ENCODE measurements at regions not wholly inside any gene's neighbourhood (a gene's known extent, or its start where the extent isn't known, plus 50 kb on each side); places are given as distances from the start of the nearest gene placed in this dataset.

GRCh38 chrX:99761731-99762130 is 648.3 kb downstream of the PCDH19 start:
- ATAC-seq = no peak
- DNase-seq = no peak
- Histone ChIP-seq H3K27me3 (ENCODE audit: low read length) (no peaks in the 10 kb centered on the region), H3K36me3 (ENCODE audit: low read depth, low read length) (no peaks in the 10 kb centered on the region), H3K4me3 (ENCODE audit: low read length) (no peak overlapping the region), H3K79me2 (ENCODE audit: low read length) (no peaks in the 10 kb centered on the region), H3K4me1 (ENCODE audit: insufficient read depth, low read length) (no peaks in the 10 kb centered on the region), H4K20me1 (ENCODE audit: low read length) (no peaks in the 10 kb centered on the region), H3K27ac (ENCODE audit: low read length) (no peak overlapping the region), H3K9me3 (ENCODE audit: low read length) (no peaks in the 10 kb centered on the region), H3K9ac (ENCODE audit: low read length) (no peak overlapping the region), H3K4me2 (ENCODE audit: low read length) (no peak overlapping the region), H2AFZ (ENCODE audit: low read length) (no peak overlapping the region), H3K9me2 (replicated peaks; ENCODE audit: low read length) (no peaks in the 10 kb centered on the region), H3F3A (ENCODE audit: low read length, unreplicated experiment) (no peaks in the 10 kb centered on the region)
- TF ChIP-seq EZH2 (IDR thresholded peaks at IDR 0.05; ENCODE audit: low read length, unreplicated experiment) = no peak
- TF ChIP-seq EZH2phosphoT487 (IDR thresholded peaks at IDR 0.05; ENCODE audit: borderline replicate concordance, low read length) = no peak
- no TSS peak for BruUV-seq (replicated peaks)
- ChIA-PET CTCF (no interaction called here), POLR2A (ENCODE audit: unreplicated experiment) (no interaction called here)
- intact Hi-C loops (cut with micrococcal nuclease) = no loop called here

- intact Hi-C loops (cut with micrococcal nuclease) = no loop called here
- H3K9me2 ChIP-seq (replicated peaks; ENCODE audit: low read length) = no peaks in the 10 kb centered on the region
- H3K27me3 ChIP-seq (ENCODE audit: low read length) = no peaks in the 10 kb centered on the region
- ChIA-PET POLR2A (ENCODE audit: unreplicated experiment) (no interaction called here), CTCF (no interaction called here)
- no peaks in the 10 kb centered on the region for H3K79me2 ChIP-seq (ENCODE audit: low read length)
- H2AFZ ChIP-seq (ENCODE audit: low read length) = no peak overlapping the region
- TF ChIP-seq EZH2 (IDR thresholded peaks at IDR 0.05; ENCODE audit: low read length, unreplicated experiment) (no peak), EZH2phosphoT487 (IDR thresholded peaks at IDR 0.05; ENCODE audit: borderline replicate concordance, low read length) (no peak)
- TF ChIP-seq, protein P1, sequence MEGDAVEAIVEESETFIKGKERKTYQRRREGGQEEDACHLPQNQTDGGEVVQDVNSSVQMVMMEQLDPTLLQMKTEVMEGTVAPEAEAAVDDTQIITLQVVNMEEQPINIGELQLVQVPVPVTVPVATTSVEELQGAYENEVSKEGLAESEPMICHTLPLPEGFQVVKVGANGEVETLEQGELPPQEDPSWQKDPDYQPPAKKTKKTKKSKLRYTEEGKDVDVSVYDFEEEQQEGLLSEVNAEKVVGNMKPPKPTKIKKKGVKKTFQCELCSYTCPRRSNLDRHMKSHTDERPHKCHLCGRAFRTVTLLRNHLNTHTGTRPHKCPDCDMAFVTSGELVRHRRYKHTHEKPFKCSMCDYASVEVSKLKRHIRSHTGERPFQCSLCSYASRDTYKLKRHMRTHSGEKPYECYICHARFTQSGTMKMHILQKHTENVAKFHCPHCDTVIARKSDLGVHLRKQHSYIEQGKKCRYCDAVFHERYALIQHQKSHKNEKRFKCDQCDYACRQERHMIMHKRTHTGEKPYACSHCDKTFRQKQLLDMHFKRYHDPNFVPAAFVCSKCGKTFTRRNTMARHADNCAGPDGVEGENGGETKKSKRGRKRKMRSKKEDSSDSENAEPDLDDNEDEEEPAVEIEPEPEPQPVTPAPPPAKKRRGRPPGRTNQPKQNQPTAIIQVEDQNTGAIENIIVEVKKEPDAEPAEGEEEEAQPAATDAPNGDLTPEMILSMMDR (conservative IDR thresholded peaks at IDR 0.05; ENCODE audit: low read depth, low read length) = no peak
- H3K27ac ChIP-seq (ENCODE audit: low read length) = no peak overlapping the region
- no peak for ATAC-seq
- H3K36me3 ChIP-seq (ENCODE audit: low read depth, low read length) = no peaks in the 10 kb centered on the region
- H3K4me3 ChIP-seq (ENCODE audit: low read length) = no peak overlapping the region
- H4K20me1 ChIP-seq (ENCODE audit: low read length) = no peaks in the 10 kb centered on the region
- H3K9ac ChIP-seq (ENCODE audit: low read length) = no peak overlapping the region
- H3K9me3 ChIP-seq (ENCODE audit: low read length) = no peaks in the 10 kb centered on the region
- no peak overlapping the region for H3K4me2 ChIP-seq (ENCODE audit: low read length)
- no peaks in the 10 kb centered on the region for H3F3A ChIP-seq (ENCODE audit: low read length, unreplicated experiment)
- no peak for DNase-seq
- BruUV-seq (replicated peaks) = no TSS peak
- no peaks in the 10 kb centered on the region for H3K4me1 ChIP-seq (ENCODE audit: insufficient read depth, low read length)
These were observed 657.3 kb downstream of the PCDH19 start for GRCh38 chrX:99752776-99753175.

DNA sequence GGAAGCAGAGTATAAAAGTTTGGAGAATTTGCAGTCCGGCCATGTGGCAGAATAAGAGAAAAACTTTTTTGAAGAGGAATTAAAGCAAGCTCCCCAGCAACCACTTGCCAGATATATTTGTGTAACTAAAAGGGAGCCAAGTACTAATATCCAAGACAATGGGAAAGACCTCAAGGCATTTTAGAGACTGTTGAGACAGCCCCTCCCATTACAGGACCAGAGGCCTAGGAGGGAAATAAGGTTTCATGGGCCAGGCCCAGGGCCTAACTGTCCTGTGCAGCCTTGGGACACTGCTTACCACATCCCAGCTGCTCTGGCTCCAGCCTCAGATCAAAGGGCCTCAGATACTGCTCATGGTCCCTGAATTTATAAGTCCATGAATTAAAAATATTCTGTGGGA is 659.4 kb downstream of the PCDH19 start:
- Histone ChIP-seq H3K9ac (ENCODE audit: low read length) (no peak overlapping the region), H3K27me3 (ENCODE audit: low read length) (no peaks in the 10 kb centered on the region), H3K9me2 (replicated peaks; ENCODE audit: low read length) (no peaks in the 10 kb centered on the region), H4K20me1 (ENCODE audit: low read length) (no peaks in the 10 kb centered on the region), H3K4me1 (ENCODE audit: insufficient read depth, low read length) (no peaks in the 10 kb centered on the region), H3K4me2 (ENCODE audit: low read length) (no peak overlapping the region), H2AFZ (ENCODE audit: low read length) (no peak overlapping the region), H3K27ac (ENCODE audit: low read length) (no peak overlapping the region), H3F3A (ENCODE audit: low read length, unreplicated experiment) (no peaks in the 10 kb centered on the region), H3K79me2 (ENCODE audit: low read length) (no peaks in the 10 kb centered on the region), H3K4me3 (ENCODE audit: low read length) (no peak overlapping the region), H3K36me3 (ENCODE audit: low read depth, low read length) (no peaks in the 10 kb centered on the region), H3K9me3 (ENCODE audit: low read length) (no peaks in the 10 kb centered on the region)
- DNase-seq (no peak), ATAC-seq (no peak)
- CTCF ChIA-PET = no interaction called here
- TF ChIP-seq, protein P1 (conservative IDR thresholded peaks at IDR 0.05; ENCODE audit: low read depth, low read length) = no peak
- TF ChIP-seq EZH2phosphoT487 (IDR thresholded peaks at IDR 0.05; ENCODE audit: borderline replicate concordance, low read length) (no peak), EZH2 (IDR thresholded peaks at IDR 0.05; ENCODE audit: low read length, unreplicated experiment) (no peak)
- POLR2A ChIA-PET (ENCODE audit: unreplicated experiment) = no interaction called here
- intact Hi-C loops (cut with micrococcal nuclease) = no loop called here
- BruUV-seq (replicated peaks) = no TSS peak
